CD4-positive, alpha-beta T cell (primary cell): ENCODE measurements at regions not wholly inside any gene's neighbourhood (a gene's known extent, or its start where the extent isn't known, plus 50 kb on each side); places are given as distances from the start of the nearest gene placed in this dataset.

Experiments used
- ATAC-seq: fragments of 200-7000 bp; cut with Tn5 transposase; one replicate; pipeline ENCODE4 v1.10.0; 2022; ENCODE audit warnings: mild to moderate bottlenecking; ENCODE audit not compliant: poor library complexity
- CTCF ChIA-PET: fragments of 350-600 bp; sonication (Branson Sonifier 250); formaldehyde crosslinking; loops from one replicate; lab custom pipeline; 2021; ENCODE audit warnings: antibody characterized with exemption, inconsistent platforms; lab: Charles Lee
- POLR2A ChIA-PET: fragments of 350-600 bp; sonication (Branson Sonifier 250); formaldehyde crosslinking; loops from one replicate; lab custom pipeline; 2021; ENCODE audit warnings: antibody characterized with exemption, inconsistent platforms; lab: Charles Lee
- DNase-seq, 14 experiments: peaks; one replicate each; pipeline ENCODE4 v3.0.0-alpha.2; 2013 to 2020; ENCODE audit warnings: mixed read lengths in 2 of 14
- H3K27ac ChIP-seq, 2 donors: one replicate each; pipeline versions ENCODE4 v1.5.1 to v1.7.0; 2013; ENCODE audit warnings: low read length in 2 of 2, low read depth in 1 of 2, mild to moderate bottlenecking in 1 of 2
- H3K27me3 ChIP-seq, 2 experiments: 1 replicate in 1 of 2; 2 replicates in 1 of 2; pipeline versions ENCODE4 v1.6.1 to v1.7.0; 2013; ENCODE audit warnings: low read length in 2 of 2, control low read depth in 1 of 2, mild to moderate bottlenecking in 1 of 2, moderate library complexity in 1 of 2; ENCODE audit not compliant: insufficient read depth in 2 of 2, control insufficient read depth in 1 of 2
- H3K36me3 ChIP-seq: one replicate; pipeline ENCODE4 v1.6.1; 2013; ENCODE audit warnings: low read length, control low read depth; ENCODE audit not compliant: insufficient read depth
- H3K4me1 ChIP-seq: one replicate; pipeline ENCODE4 v1.6.1; 2013; ENCODE audit warnings: low read length, control low read depth; ENCODE audit not compliant: insufficient read depth
- H3K4me3 ChIP-seq: one replicate; pipeline ENCODE4 v1.5.1; 2013; ENCODE audit warnings: mild to moderate bottlenecking, low read length, moderate library complexity
- H3K9me3 ChIP-seq, 2 experiments: 1 replicate in 1 of 2; 2 replicates in 1 of 2; pipeline versions ENCODE4 v1.6.1 to v1.7.0; 2013; ENCODE audit warnings: low read length in 2 of 2, mild to moderate bottlenecking in 2 of 2, control low read depth in 1 of 2, moderate library complexity in 1 of 2; ENCODE audit not compliant: control insufficient read depth in 1 of 2, insufficient read depth in 1 of 2
- H3K27ac Mint-ChIP-seq: one replicate; pipeline ENCODE4 v1.8.0; 2020; ENCODE audit warnings: mixed read lengths
- H3K27me3 Mint-ChIP-seq: one replicate; pipeline ENCODE4 v1.8.0; 2021; ENCODE audit warnings: mixed read lengths
- H3K36me3 Mint-ChIP-seq: one replicate; pipeline ENCODE4 v1.8.0; 2021; ENCODE audit warnings: low read depth, mixed read lengths
- H3K4me1 Mint-ChIP-seq: one replicate; pipeline ENCODE4 v1.8.0; 2021; ENCODE audit warnings: low read depth, mixed read lengths
- H3K4me3 Mint-ChIP-seq: one replicate; pipeline ENCODE4 v1.8.0; 2020; ENCODE audit warnings: mild to moderate bottlenecking, mixed read lengths
- H3K9me3 Mint-ChIP-seq: one replicate; pipeline ENCODE4 v1.8.0; 2020; ENCODE audit warnings: mixed read lengths
- CTCF ChIP-seq: fragments of 200-600 bp; IDR thresholded peaks from one replicate; pipeline ENCODE4 v1.8.0; 2022; ENCODE audit warnings: antibody characterized with exemption, mild to moderate bottlenecking
- intact Hi-C, 2 experiments: fragments of 100-400 bp; cut with DNase I in 1 of 2; cut with micrococcal nuclease in 1 of 2; formaldehyde crosslinking; loops; one replicate each; pipeline versions ENCODE4 v1.15.1 to v1.9.0; 2023 to 2025; cut with DNase I, micrococcal nuclease

- H3K36me3 Mint-ChIP-seq = no peaks in the 10 kb centered on the region
- ATAC-seq = no peak
- H3K36me3 ChIP-seq = no peaks in the 10 kb centered on the region
- no peaks in the 10 kb centered on the region for H3K9me3 ChIP-seq
- H3K4me3 Mint-ChIP-seq = no peak overlapping the region
- no peak for DNase-seq
- no peak overlapping the region for H3K4me3 ChIP-seq
- POLR2A ChIA-PET = no interaction called here
- no peak for TF ChIP-seq CTCF
- no peaks in the 10 kb centered on the region for H3K4me1 ChIP-seq
- CTCF ChIA-PET = no interaction called here
- no peaks in the 10 kb centered on the region for H3K27me3 Mint-ChIP-seq
- H3K27ac Mint-ChIP-seq = no peak overlapping the region
- no peaks in the 10 kb centered on the region for H3K9me3 Mint-ChIP-seq
- intact Hi-C loops = no loop called here
- no peaks in the 10 kb centered on the region for H3K4me1 Mint-ChIP-seq
- H3K27me3 ChIP-seq = no peaks in the 10 kb centered on the region
- no peak overlapping the region for H3K27ac ChIP-seq
Measured at GRCh38 chr6:15775076-15775634, 112.3 kb upstream of the DTNBP1 start.

- H3K9me3 Mint-ChIP-seq = no peaks in the 10 kb centered on the region
- CTCF ChIA-PET = no interaction called here
- TF ChIP-seq CTCF = no peak
- no peaks in the 10 kb centered on the region for H3K27me3 ChIP-seq
- H3K4me1 Mint-ChIP-seq = no peaks in the 10 kb centered on the region
- POLR2A ChIA-PET = no interaction called here
- no peak for DNase-seq
- no peak overlapping the region for H3K27ac ChIP-seq
- no peak overlapping the region for H3K27ac Mint-ChIP-seq
- intact Hi-C loops = no loop called here
- no peak for ATAC-seq
- no peak overlapping the region for H3K4me3 Mint-ChIP-seq
- no peaks in the 10 kb centered on the region for H3K9me3 ChIP-seq
- H3K36me3 Mint-ChIP-seq = no peaks in the 10 kb centered on the region
- no peaks in the 10 kb centered on the region for H3K27me3 Mint-ChIP-seq
- no peak overlapping the region for H3K4me3 ChIP-seq
- H3K36me3 ChIP-seq = no peaks in the 10 kb centered on the region
- H3K4me1 ChIP-seq = no peaks in the 10 kb centered on the region
Measured at GRCh38 chr6:15773806-15774410, 111.1 kb upstream of the DTNBP1 start.

- no peaks in the 10 kb centered on the region for H3K36me3 Mint-ChIP-seq
- H3K9me3 Mint-ChIP-seq = no peaks in the 10 kb centered on the region
- no peak for TF ChIP-seq CTCF
- Histone ChIP-seq H3K4me3 (no peak overlapping the region), H3K27me3 (no peaks in the 10 kb centered on the region), H3K9me3 (no peaks in the 10 kb centered on the region), H3K4me1 (no peaks in the 10 kb centered on the region), H3K27ac (no peak overlapping the region), H3K36me3 (no peaks in the 10 kb centered on the region)
- H3K4me3 Mint-ChIP-seq = no peak overlapping the region
- CTCF ChIA-PET = no interaction called here
- POLR2A ChIA-PET = no interaction called here
- ATAC-seq = no peak
- intact Hi-C loops = no loop called here
- no peaks in the 10 kb centered on the region for H3K27me3 Mint-ChIP-seq
- no peak overlapping the region for H3K27ac Mint-ChIP-seq
- DNase-seq = no peak
- no peaks in the 10 kb centered on the region for H3K4me1 Mint-ChIP-seq
Measured at GRCh38 chr6:15770347-15771143, 107.7 kb upstream of the DTNBP1 start.
